GM12878 (cell line): ENCODE measurements at regions not wholly inside any gene's neighbourhood (a gene's known extent, or its start where the extent isn't known, plus 50 kb on each side); places are given as distances from the start of the nearest gene placed in this dataset.

Experiments used
- ATAC-seq: fragments of 200-7000 bp; cut with Tn5 transposase; 3 replicates; pipeline ENCODE4 v1.9.1; 2020; ENCODE audit warnings: mild to moderate bottlenecking, moderate library complexity
- BruUV-seq: library from RNA; stranded (reverse); fragments of 400-500 nt; replicated peaks from 2 replicates; lab custom pipeline; 2021; lab: Mats Ljungman, UMichigan
- CTCF ChIA-PET: fragments of 300-600 bp; sonication (Branson Sonifier 250); formaldehyde crosslinking; extraction: SDS; loops from one replicate; lab custom pipeline; 2021; ENCODE audit warnings: inconsistent platforms; lab: Yijun Ruan, JAX
- POLR2A ChIA-PET: fragments of 350-600 bp; formaldehyde crosslinking; extraction: SDS; loops from one replicate; lab custom pipeline; 2021; ENCODE audit warnings: inconsistent platforms; lab: Charles Lee
- RAD21 ChIA-PET: fragments of 300-600 bp; sonication (Branson Sonifier 250); formaldehyde crosslinking; loops from one replicate; lab custom pipeline; 2023; ENCODE audit warnings: antibody characterized with exemption; ENCODE audit not compliant: unreplicated experiment; lab: Charles Lee
- SMC1A ChIA-PET: fragments of 300-600 bp; sonication (Branson Sonifier 250); formaldehyde crosslinking; loops from one replicate; lab custom pipeline; 2023; ENCODE audit not compliant: unreplicated experiment, uncharacterized antibody; lab: Charles Lee
- DNase-seq: peaks from one replicate; pipeline ENCODE4 v3.0.0-alpha.2; 2011; ENCODE audit warnings: low read depth, low spot score
- FAIRE-seq: peaks from 3 replicates; lab custom pipeline; 2011; peaks lifted over from hg19 to GRCh38; lab: Jason Lieb, UNC
- H2AFZ ChIP-seq: 2 replicates; pipeline ENCODE4 v1.6.0; 2011; ENCODE audit warnings: low read depth, low read length, control low read depth; ENCODE audit not compliant: control insufficient read depth
- H3K27ac ChIP-seq: 2 replicates; pipeline ENCODE4 v1.5.1; 2011; ENCODE audit warnings: control low read depth; ENCODE audit not compliant: control insufficient read depth, insufficient read depth
- H3K27me3 ChIP-seq, 2 experiments: replicated peaks in 1 of 2; 2 replicates each; pipeline versions ENCODE4 v1.6.0 to v1.6.1; 2011; ENCODE audit warnings: low read length in 1 of 2; ENCODE audit not compliant: control insufficient read depth in 2 of 2, insufficient read depth in 2 of 2
- H3K36me3 ChIP-seq, 2 experiments: 2 replicates each; pipeline ENCODE4 v1.5.1; 2011; ENCODE audit warnings: low read length in 1 of 2; ENCODE audit not compliant: control insufficient read depth in 2 of 2, insufficient read depth in 2 of 2
- H3K4me1 ChIP-seq: 2 replicates; pipeline ENCODE4 v1.6.1; 2011; ENCODE audit warnings: mild to moderate bottlenecking, low read length, moderate library complexity, mixed read lengths; ENCODE audit not compliant: control insufficient read depth, insufficient read depth
- H3K4me2 ChIP-seq: 2 replicates; pipeline ENCODE4 v1.6.0; 2011; ENCODE audit warnings: control low read depth; ENCODE audit not compliant: control insufficient read depth, insufficient read depth
- H3K4me3 ChIP-seq: fragments of 200-600 bp; sonication (generic); 2 replicates; pipeline ENCODE4 v1.5.1; 2016
- H3K79me2 ChIP-seq: 2 replicates; pipeline ENCODE4 v1.6.0; 2011; ENCODE audit warnings: low read length; ENCODE audit not compliant: control insufficient read depth, insufficient read depth
- H3K9ac ChIP-seq: 2 replicates; pipeline ENCODE4 v1.8.0; 2011; ENCODE audit warnings: low read length, control low read depth, mixed read lengths; ENCODE audit not compliant: control insufficient read depth, insufficient read depth
- H3K9me3 ChIP-seq: replicated peaks from 3 replicates; pipeline ENCODE4 v1.5.1; 2011; ENCODE audit warnings: mild to moderate bottlenecking, low read length; ENCODE audit not compliant: control insufficient read depth, insufficient read depth
- H4K20me1 ChIP-seq: 2 replicates; pipeline ENCODE4 v1.6.0; 2011; ENCODE audit not compliant: control insufficient read depth, insufficient read depth
- BACH1 ChIP-seq: fragments of 450-650 bp; IDR thresholded peaks from 2 replicates; pipeline ENCODE4 v1.6.1; 2017; ENCODE audit warnings: mild to moderate bottlenecking, borderline replicate concordance
- BCL3 ChIP-seq: IDR thresholded peaks from 2 replicates; pipeline ENCODE4 v1.6.1; 2011; ENCODE audit warnings: borderline replicate concordance, low read depth, mild to moderate bottlenecking, moderate library complexity, low read length; ENCODE audit not compliant: insufficient read depth, poor library complexity, severe bottlenecking
- CBFB ChIP-seq: IDR thresholded peaks from 2 replicates; pipeline ENCODE4 v1.6.1; 2016; ENCODE audit warnings: antibody characterized with exemption, low read depth
- CBX3 ChIP-seq: fragments of 200-600 bp; sonication (generic); IDR thresholded peaks from 2 replicates; pipeline ENCODE4 v1.6.1; 2016; ENCODE audit warnings: low read depth, borderline replicate concordance
- CHD2 ChIP-seq: IDR thresholded peaks from 2 replicates; pipeline ENCODE4 v1.6.1; 2011; ENCODE audit warnings: low read depth, low read length, improper control_type of control experiment, borderline replicate concordance
- E4F1 ChIP-seq: fragments of 450-650 bp; IDR thresholded peaks from 2 replicates; pipeline ENCODE4 v1.6.1; 2018; ENCODE audit warnings: borderline replicate concordance, mild to moderate bottlenecking; ENCODE audit not compliant: partially characterized antibody
- EP300 ChIP-seq, 2 experiments: fragments of 150-350 bp in 1 of 2; IDR thresholded peaks; 2 replicates each; pipeline ENCODE4 v1.6.1; 2011 to 2012; ENCODE audit warnings: low read depth in 2 of 2, low read length in 2 of 2, borderline replicate concordance in 1 of 2, improper control_type of control experiment in 1 of 2, inconsistent platforms in 1 of 2; ENCODE audit not compliant: control insufficient read depth in 1 of 2
- MAX ChIP-seq: IDR thresholded peaks from 2 replicates; pipeline ENCODE4 v1.6.1; 2012; ENCODE audit warnings: low read depth, low read length, improper control_type of control experiment
- NBN ChIP-seq: fragments of 450-650 bp; IDR thresholded peaks from 2 replicates; pipeline ENCODE4 v1.6.1; 2016
- RAD51 ChIP-seq: fragments of 450-650 bp; IDR thresholded peaks from 2 replicates; pipeline ENCODE4 v1.6.1; 2016; ENCODE audit warnings: moderate library complexity, mild to moderate bottlenecking, inconsistent platforms
- YY1 ChIP-seq: IDR thresholded peaks from 2 replicates; pipeline ENCODE4 v1.6.1; 2011; ENCODE audit warnings: low read depth, mild to moderate bottlenecking, low read length
- ZNF217 ChIP-seq: fragments of 450-650 bp; IDR thresholded peaks from 2 replicates; pipeline ENCODE4 v1.6.1; 2017; ENCODE audit warnings: antibody characterized with exemption, mild to moderate bottlenecking
- ZNF24 ChIP-seq: fragments of 450-650 bp; IDR thresholded peaks from 2 replicates; pipeline ENCODE4 v1.6.1; 2017; ENCODE audit warnings: antibody characterized with exemption, mild to moderate bottlenecking
- ZNF622 ChIP-seq: fragments of 450-650 bp; IDR thresholded peaks from 2 replicates; pipeline ENCODE4 v1.6.1; 2017; ENCODE audit warnings: mild to moderate bottlenecking, inconsistent platforms
- WGBS: methylation state at CpG from one replicate; pipeline ENCODE4 v1.1.6; 2016; ENCODE audit warnings: low lambda C conversion rate; ENCODE audit not compliant: insufficient replicate concordance, insufficient coverage; ENCODE audit errors: missing lambda C conversion rate; 5-methylcytosine and 5-hydroxymethylcytosine counted together
- in situ Hi-C: fragments of 300-500 bp; cut with MboI; formaldehyde crosslinking; loops from 9 replicates; pipeline ENCODE4 v1.14.3; 2018; ENCODE audit warnings: mixed read lengths
- intact Hi-C: fragments of 100-400 bp; cut with micrococcal nuclease; formaldehyde crosslinking; loops from one replicate; pipeline ENCODE4 v1.14.2; 2022; ENCODE audit not compliant: unreplicated experiment

GRCh38 chr7:1312136-1313070 is 79.7 kb downstream of the UNCX start (continued):
- TF ChIP-seq E4F1: no peak
- TF ChIP-seq MAX: no peak
- TF ChIP-seq YY1: no peak
- TF ChIP-seq ZNF24: no peak
- no peak for TF ChIP-seq NBN

GRCh38 chr7:1313613-1314012 is 80.9 kb downstream of the UNCX start:
- POLR2A ChIA-PET: no interaction called here
- 30% methylated on average over 15 of the region's 15 CpGs for WGBS
- in situ Hi-C loops (no loop called here), intact Hi-C loops (no loop called here)
- ATAC-seq (no peak), DNase-seq (no peak), FAIRE-seq (no peak)
- Histone ChIP-seq H3K36me3 (no peaks in the 10 kb centered on the region), H3K79me2 (no peaks in the 10 kb centered on the region), H3K4me2 (no peak overlapping the region), H2AFZ (no peak overlapping the region), H3K4me3 (no peak overlapping the region), H3K4me1 (no peaks in the 10 kb centered on the region), H4K20me1 (no peaks in the 10 kb centered on the region), H3K27me3 (no peaks in the 10 kb centered on the region; a peak in 1 of 4 replicates), H3K9me3 (no peaks in the 10 kb centered on the region), H3K27ac (no peak overlapping the region), H3K9ac (no peak overlapping the region)
- SMC1A ChIA-PET: no interaction called here
- CTCF ChIA-PET: no interaction called here
- RAD21 ChIA-PET: no interaction called here
- no TSS peak for BruUV-seq
- TF ChIP-seq RAD51: no peak
- TF ChIP-seq ZNF217: no peak
- no peak for TF ChIP-seq CBX3
- no peak for TF ChIP-seq ZNF622
- no peak for TF ChIP-seq BACH1
- no peak for TF ChIP-seq BCL3
- TF ChIP-seq EP300 (IDR thresholded peaks at IDR 0.05; ENCODE audit: borderline replicate concordance in 1 of 2, control insufficient read depth in 1 of 2, low read depth in 2 of 2, low read length in 2 of 2): no peak
- TF ChIP-seq CHD2: no peak
- no peak for TF ChIP-seq CBFB
